Left renal pelvis (tissue), 4 donors: ENCODE measurements at regions not wholly inside any gene's neighbourhood (a gene's known extent, or its start where the extent isn't known, plus 50 kb on each side); places are given as distances from the start of the nearest gene placed in this dataset.

Experiments used
- DNase-seq, 4 donors: peaks; one replicate each; pipeline ENCODE4 v3.0.0-alpha.2; 2013; ENCODE audit warnings: low read depth in 4 of 4, low spot score in 3 of 4

GRCh38 chr16:79656553-79657115, 56.1 kb upstream of the MAF start:
- no peak for DNase-seq

- DNase-seq: no peak
Observed at GRCh38 chr16:79653373-79653891, 52.9 kb upstream of the MAF start.

DNA sequence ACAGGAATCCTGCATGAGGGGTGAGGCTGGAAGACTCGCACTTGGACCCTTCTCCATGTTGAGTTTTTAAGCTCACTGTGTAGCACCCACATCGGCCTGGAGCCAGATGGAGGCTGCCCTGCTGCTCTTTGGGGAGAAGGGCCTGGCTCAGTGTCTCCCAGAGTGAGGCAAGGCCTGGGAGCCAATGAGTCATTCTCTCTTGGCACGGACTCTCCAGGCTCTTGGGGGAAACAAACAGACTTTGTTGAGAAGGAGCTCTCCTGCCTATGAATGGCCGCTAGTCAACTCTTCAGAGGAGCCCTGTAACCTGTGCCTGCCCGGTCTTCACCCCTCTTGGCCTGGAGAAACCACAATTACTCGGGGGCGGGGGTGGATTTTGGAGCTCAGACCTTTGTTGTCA, 50.8 kb upstream of the MAF start:
- no peak for DNase-seq
